ENCODE measurements at regions not wholly inside any gene's neighbourhood (a gene's known extent, or its start where the extent isn't known, plus 50 kb on each side); places are given as distances from the start of the nearest gene placed in this dataset.
A peak's percentile ranks its signal among the peaks of the same experiment; 100 is the strongest.

- Histone ChIP-seq H3K9me3 (peaks cover 0 to 15% of the 10 kb centered on the region in 2 donors), H3K27me3 (no peaks in the 10 kb centered on the region), H3K36me3 (no peaks in the 10 kb centered on the region), H3K4me3 (no peak overlapping the region), H3K4me1 (no peaks in the 10 kb centered on the region), H3K27ac (no peak overlapping the region)
- intact Hi-C loops (cut with DNase I): no loop called here
- no peak for ATAC-seq
- no peak for TF ChIP-seq CTCF (IDR thresholded peaks at IDR 0.05)
- DNase-seq: no peak
Measured at GRCh38 chr3:118165413-118165812, 869.2 kb downstream of the IGSF11 start.

- H3K27me3 ChIP-seq: no peaks in the 10 kb centered on the region
- H3K4me3 ChIP-seq: no peak overlapping the region
- H3K36me3 ChIP-seq: no peaks in the 10 kb centered on the region
- no peak overlapping the region for H3K27ac ChIP-seq
- peaks cover 0 to 27% of the 10 kb centered on the region in 2 donors for H3K9me3 ChIP-seq
- no peak for ATAC-seq
- TF ChIP-seq CTCF (IDR thresholded peaks at IDR 0.05): no peak
- intact Hi-C loops (cut with DNase I): no loop called here
- H3K4me1 ChIP-seq: no peaks in the 10 kb centered on the region
- peak in 1 of 4 donors; percentile 0 for DNase-seq
Measured at GRCh38 chr3:118167571-118167970, 867.1 kb downstream of the IGSF11 start.

GRCh38 chr3:118168175-118168574 lies 866.5 kb downstream of the IGSF11 start:
- no peaks in the 10 kb centered on the region for H3K4me1 ChIP-seq
- no peak for ATAC-seq
- H3K36me3 ChIP-seq: no peaks in the 10 kb centered on the region
- no peak for DNase-seq
- no peak overlapping the region for H3K27ac ChIP-seq
- no peaks in the 10 kb centered on the region for H3K27me3 ChIP-seq
- no peak overlapping the region for H3K4me3 ChIP-seq
- H3K9me3 ChIP-seq: peaks cover 0 to 24% of the 10 kb centered on the region in 2 donors
- no peak for TF ChIP-seq CTCF (IDR thresholded peaks at IDR 0.05)
- intact Hi-C loops (cut with DNase I): no loop called here

- TF ChIP-seq CTCF (IDR thresholded peaks at IDR 0.05): no peak
- Histone ChIP-seq H3K27me3 (no peaks in the 10 kb centered on the region), H3K4me1 (no peaks in the 10 kb centered on the region), H3K36me3 (no peaks in the 10 kb centered on the region), H3K4me3 (no peak overlapping the region), H3K9me3 (peaks cover 0 to 25% of the 10 kb centered on the region in 2 donors), H3K27ac (no peak overlapping the region)
- ATAC-seq (no peak), DNase-seq (peak in 1 of 4 donors; percentile 70)
- intact Hi-C loops (cut with DNase I): no loop called here
Measured at GRCh38 chr3:118171236-118171852, 863.3 kb downstream of the IGSF11 start.

- TF ChIP-seq CTCF (IDR thresholded peaks at IDR 0.05): no peak
- Histone ChIP-seq H3K27ac (no peak overlapping the region), H3K4me3 (no peak overlapping the region), H3K9me3 (no peaks in the 10 kb centered on the region), H3K27me3 (no peaks in the 10 kb centered on the region), H3K4me1 (no peaks in the 10 kb centered on the region), H3K36me3 (no peaks in the 10 kb centered on the region)
- intact Hi-C loops (cut with DNase I): no loop called here
- ATAC-seq: no peak
- no peak for DNase-seq
Measured at GRCh38 chr3:118180853-118181252, 853.8 kb downstream of the IGSF11 start.
